Activated T-cell treated with anti-CD3 and anti-CD28 coated beads, Interleukin-2, amount 50 U/mL, for 72 hours (primary cell): ENCODE measurements at regions not wholly inside any gene's neighbourhood (a gene's known extent, or its start where the extent isn't known, plus 50 kb on each side); places are given as distances from the start of the nearest gene placed in this dataset.

ENCODE experiments used
- ATAC-seq, 2 donors: fragments of 150-1000 bp; cut with Tn5 transposase; replicated peaks in 1 of 2; 2 replicates each; pipeline ENCODE4 v1.10.0; 2021; ENCODE audit warnings: moderate library complexity in 2 of 2, mild to moderate bottlenecking in 1 of 2
- DNase-seq, 2 donors: peaks; one replicate each; pipeline ENCODE4 v3.0.0; 2021 to 2022; ENCODE audit warnings: mixed read lengths in 1 of 2
- H3K27ac Mint-ChIP-seq: one replicate; pipeline ENCODE4 v1.8.0; 2022; ENCODE audit warnings: mild to moderate bottlenecking, moderate library complexity, mixed read lengths
- H3K27me3 Mint-ChIP-seq: one replicate; pipeline ENCODE4 v1.8.0; 2022; ENCODE audit warnings: low read depth, mixed read lengths
- H3K36me3 Mint-ChIP-seq, 2 donors: one replicate each; pipeline ENCODE4 v1.8.0; 2022; ENCODE audit warnings: mixed read lengths in 2 of 2, mild to moderate bottlenecking in 1 of 2; ENCODE audit not compliant: insufficient read depth in 2 of 2
- H3K4me1 Mint-ChIP-seq: one replicate; pipeline ENCODE4 v1.8.0; 2022; ENCODE audit warnings: low read depth, mixed read lengths
- H3K4me3 Mint-ChIP-seq, 2 donors: one replicate each; pipeline ENCODE4 v1.8.0; 2022; ENCODE audit warnings: mild to moderate bottlenecking in 2 of 2, mixed read lengths in 2 of 2, moderate library complexity in 2 of 2
- H3K9me3 Mint-ChIP-seq, 2 donors: one replicate each; pipeline ENCODE4 v1.8.0; 2022; ENCODE audit warnings: mixed read lengths in 2 of 2

GRCh38 chr14:66432334-66432733 is 53.8 kb upstream of the CCDC196 start:
- H3K4me1 Mint-ChIP-seq, result no peaks in the 10 kb centered on the region
- H3K36me3 Mint-ChIP-seq, result no peaks in the 10 kb centered on the region
- H3K27me3 Mint-ChIP-seq, result no peaks in the 10 kb centered on the region
- no peak overlapping the region for H3K27ac Mint-ChIP-seq
- no peak overlapping the region for H3K4me3 Mint-ChIP-seq
- DNase-seq (no peak), ATAC-seq (no peak)
- no peaks in the 10 kb centered on the region for H3K9me3 Mint-ChIP-seq

- Mint-ChIP-seq H3K27ac (no peak overlapping the region), H3K27me3 (no peaks in the 10 kb centered on the region), H3K4me3 (no peak overlapping the region), H3K36me3 (peaks cover 0 to 5% of the 10 kb centered on the region in 2 donors), H3K9me3 (peaks cover 0 to 4% of the 10 kb centered on the region in 2 donors), H3K4me1 (no peaks in the 10 kb centered on the region)
- ATAC-seq (no peak), DNase-seq (no peak)
Observed at GRCh38 chr14:66434464-66434863, 51.7 kb upstream of the CCDC196 start.

DNA sequence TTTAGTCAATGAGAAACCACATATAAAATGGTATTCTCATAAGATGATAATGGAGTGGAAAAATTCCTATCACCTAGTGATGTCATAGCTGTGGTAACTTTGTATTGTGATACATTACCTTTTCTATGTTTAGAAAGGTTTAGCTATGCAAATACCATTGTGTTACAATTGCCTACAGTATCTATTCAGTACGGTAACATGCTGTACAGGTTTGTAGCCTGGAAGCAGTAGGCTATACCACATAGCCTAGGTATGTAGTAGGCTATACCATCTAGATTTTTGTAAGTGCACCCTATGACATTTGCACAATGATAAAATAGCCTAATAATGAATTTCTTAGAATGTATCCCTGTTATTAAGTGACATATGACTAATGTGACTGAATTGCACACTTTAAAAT is 50.5 kb upstream of the CCDC196 start:
- no peak overlapping the region for H3K27ac Mint-ChIP-seq
- H3K4me3 Mint-ChIP-seq, result no peak overlapping the region
- peaks cover 7 to 12% of the 10 kb centered on the region in 2 donors for H3K9me3 Mint-ChIP-seq
- no peak for ATAC-seq
- H3K27me3 Mint-ChIP-seq, result no peaks in the 10 kb centered on the region
- peaks cover 6 to 15% of the 10 kb centered on the region in 2 donors for H3K36me3 Mint-ChIP-seq
- DNase-seq, result no peak
- H3K4me1 Mint-ChIP-seq, result no peaks in the 10 kb centered on the region
